GM18505 (cell line): ENCODE measurements at regions not wholly inside any gene's neighbourhood (a gene's known extent, or its start where the extent isn't known, plus 50 kb on each side); places are given as distances from the start of the nearest gene placed in this dataset.

Experiments
- ATAC-seq: cut with Tn5 transposase; IDR thresholded peaks from one replicate; pipeline ENCODE4 v1.9.1; 2021; ENCODE audit not compliant: unreplicated experiment
- POLR2A ChIP-seq: IDR thresholded peaks from 4 replicates; pipeline ENCODE4 v1.6.1; 2011; ENCODE audit warnings: borderline replicate concordance; ENCODE audit not compliant: insufficient read depth, insufficient read length; ENCODE audit errors: extremely low read depth

- no peak for ATAC-seq
- no peak for TF ChIP-seq POLR2A
Observed at GRCh38 chr9:109910671-109911518, 130.9 kb downstream of the PALM2AKAP2 start.

- ATAC-seq: no peak
- no peak for TF ChIP-seq POLR2A
Observed at GRCh38 chr9:109912082-109912582, 132.1 kb downstream of the PALM2AKAP2 start.

- TF ChIP-seq POLR2A: no peak
- peak; percentile 47 for ATAC-seq
Observed at GRCh38 chr9:109912726-109913460, 132.9 kb downstream of the PALM2AKAP2 start.

- no peak for TF ChIP-seq POLR2A
- ATAC-seq: no peak
Observed at GRCh38 chr9:109913461-109913810, 133.4 kb downstream of the PALM2AKAP2 start.

- ATAC-seq: peak; percentile 48
- peak; percentile 34 for TF ChIP-seq POLR2A
Observed at GRCh38 chr9:109914280-109915027, 134.5 kb downstream of the PALM2AKAP2 start.

GRCh38 chr9:109916316-109916715 lies 136.3 kb downstream of the PALM2AKAP2 start:
- no peak for TF ChIP-seq POLR2A
- ATAC-seq: no peak

- peak; percentile 18 for TF ChIP-seq POLR2A
- ATAC-seq: peak; percentile 70
Observed at GRCh38 chr9:109918339-109919163, 138.6 kb downstream of the PALM2AKAP2 start.

GRCh38 chr9:109919736-109920408 lies 139.9 kb downstream of the PALM2AKAP2 start:
- TF ChIP-seq POLR2A: no peak
- no peak for ATAC-seq

GRCh38 chr9:109922617-109923470 lies 142.8 kb downstream of the PALM2AKAP2 start:
- no peak for ATAC-seq
- no peak for TF ChIP-seq POLR2A

GRCh38 chr9:109923471-109923760 lies 143.4 kb downstream of the PALM2AKAP2 start:
- ATAC-seq: no peak
- no peak for TF ChIP-seq POLR2A

GRCh38 chr9:109923806-109924205 lies 143.8 kb downstream of the PALM2AKAP2 start:
- ATAC-seq: no peak
- TF ChIP-seq POLR2A: no peak

GRCh38 chr9:109925799-109926198 lies 145.8 kb downstream of the PALM2AKAP2 start:
- no peak for ATAC-seq
- no peak for TF ChIP-seq POLR2A

- no peak for ATAC-seq
- TF ChIP-seq POLR2A: no peak
Observed at GRCh38 chr9:109926421-109926869, 146.4 kb downstream of the PALM2AKAP2 start.
